Loucy (cell line): ENCODE measurements at regions not wholly inside any gene's neighbourhood (a gene's known extent, or its start where the extent isn't known, plus 50 kb on each side); places are given as distances from the start of the nearest gene placed in this dataset.

Experiments used
- H2AFZ ChIP-seq: fragments of 200-600 bp; sonication (generic); 2 replicates; pipeline ENCODE4 v1.6.0; 2016; ENCODE audit warnings: antibody characterized with exemption, mild to moderate bottlenecking, low read length, moderate library complexity
- H3F3A ChIP-seq: fragments of 200-600 bp; 2 replicates; pipeline ENCODE4 v1.6.0; 2016; ENCODE audit warnings: antibody characterized with exemption, low read depth, mild to moderate bottlenecking
- H3K27me3 ChIP-seq: fragments of 200-600 bp; sonication (generic); 2 replicates; pipeline ENCODE4 v1.6.1; 2014; ENCODE audit warnings: low read length, mild to moderate bottlenecking; ENCODE audit not compliant: insufficient read depth, poor library complexity, severe bottlenecking
- H3K36me3 ChIP-seq: fragments of 200-600 bp; sonication (generic); 2 replicates; pipeline ENCODE4 v1.6.1; 2016; ENCODE audit warnings: low read length; ENCODE audit not compliant: insufficient read depth
- H3K4me1 ChIP-seq: fragments of 200-600 bp; sonication (generic); 2 replicates; pipeline ENCODE4 v1.5.1; 2014; ENCODE audit warnings: low read length, mild to moderate bottlenecking; ENCODE audit not compliant: insufficient read depth, poor library complexity, severe bottlenecking
- H3K4me2 ChIP-seq: fragments of 200-600 bp; sonication (generic); 2 replicates; pipeline ENCODE4 v1.6.0; 2014; ENCODE audit warnings: antibody characterized with exemption, low read length, low read depth, mild to moderate bottlenecking; ENCODE audit not compliant: poor library complexity, severe bottlenecking
- H3K4me3 ChIP-seq: fragments of 200-600 bp; sonication (generic); 2 replicates; pipeline ENCODE4 v1.5.1; 2014; ENCODE audit warnings: low read length, mild to moderate bottlenecking, mixed read lengths; ENCODE audit not compliant: poor library complexity, severe bottlenecking
- H3K79me2 ChIP-seq: fragments of 200-600 bp; sonication (generic); 2 replicates; pipeline ENCODE4 v1.6.1; 2014; ENCODE audit warnings: low read length; ENCODE audit not compliant: insufficient read depth
- H3K9ac ChIP-seq: fragments of 200-600 bp; sonication (generic); 2 replicates; pipeline ENCODE4 v1.6.0; 2014; ENCODE audit warnings: mild to moderate bottlenecking, low read depth, low read length, moderate library complexity; ENCODE audit not compliant: poor library complexity, severe bottlenecking
- H3K9me2 ChIP-seq: fragments of 200-600 bp; sonication (generic); replicated peaks from 2 replicates; pipeline ENCODE4 v1.6.1; 2016; ENCODE audit warnings: low read depth, low read length, mixed read lengths
- H3K9me3 ChIP-seq: fragments of 200-600 bp; sonication (generic); 2 replicates; pipeline ENCODE4 v1.6.1; 2014; ENCODE audit warnings: mild to moderate bottlenecking, antibody characterized with exemption, low read length, low read depth; ENCODE audit not compliant: insufficient read depth
- H4K20me1 ChIP-seq: fragments of 200-600 bp; sonication (generic); 2 replicates; pipeline ENCODE4 v1.6.0; 2014; ENCODE audit warnings: antibody characterized with exemption, low read length, mild to moderate bottlenecking; ENCODE audit not compliant: insufficient read depth, poor library complexity, severe bottlenecking
- CTCF ChIP-seq: fragments of 200-600 bp; sonication (generic); conservative IDR thresholded peaks from 2 replicates; pipeline ENCODE4 v1.5.1; 2014; ENCODE audit warnings: mild to moderate bottlenecking, antibody characterized with exemption, low read length
- EZH2phosphoT487 ChIP-seq: fragments of 200-600 bp; IDR thresholded peaks from 2 replicates; pipeline ENCODE4 v1.6.1; 2018; ENCODE audit warnings: antibody characterized with exemption, mild to moderate bottlenecking, moderate library complexity, borderline replicate concordance

GRCh38 chr13:81021284-81021840 is 680.4 kb upstream of the SPRY2 start:
- Histone ChIP-seq H3K79me2 (no peaks in the 10 kb centered on the region), H2AFZ (no peak overlapping the region), H3K9me2 (no peaks in the 10 kb centered on the region), H3F3A (no peaks in the 10 kb centered on the region), H3K4me2 (no peak overlapping the region), H3K4me1 (no peaks in the 10 kb centered on the region), H3K27me3 (no peaks in the 10 kb centered on the region), H3K9ac (no peak overlapping the region), H3K36me3 (no peaks in the 10 kb centered on the region), H3K4me3 (no peak overlapping the region), H4K20me1 (no peaks in the 10 kb centered on the region), H3K9me3 (no peaks in the 10 kb centered on the region)
- no peak for TF ChIP-seq EZH2phosphoT487
- TF ChIP-seq CTCF = no peak

GRCh38 chr13:81020010-81020409 is 679.1 kb upstream of the SPRY2 start:
- TF ChIP-seq CTCF (no peak), EZH2phosphoT487 (no peak)
- H3K4me2 ChIP-seq = no peak overlapping the region
- H3K4me1 ChIP-seq = peaks cover 7% of the 10 kb centered on the region
- no peaks in the 10 kb centered on the region for H3F3A ChIP-seq
- no peaks in the 10 kb centered on the region for H3K9me2 ChIP-seq
- no peak overlapping the region for H3K4me3 ChIP-seq
- H3K9ac ChIP-seq = no peak overlapping the region
- no peaks in the 10 kb centered on the region for H3K27me3 ChIP-seq
- H3K36me3 ChIP-seq = no peaks in the 10 kb centered on the region
- no peak overlapping the region for H2AFZ ChIP-seq
- H3K9me3 ChIP-seq = no peaks in the 10 kb centered on the region
- no peaks in the 10 kb centered on the region for H3K79me2 ChIP-seq
- no peaks in the 10 kb centered on the region for H4K20me1 ChIP-seq

GRCh38 chr13:81018936-81019335 is 678.0 kb upstream of the SPRY2 start:
- Histone ChIP-seq H3K36me3 (no peaks in the 10 kb centered on the region), H3K27me3 (no peaks in the 10 kb centered on the region), H3F3A (no peaks in the 10 kb centered on the region), H3K9me2 (no peaks in the 10 kb centered on the region), H3K9ac (no peak overlapping the region), H2AFZ (no peak overlapping the region), H4K20me1 (no peaks in the 10 kb centered on the region), H3K79me2 (no peaks in the 10 kb centered on the region), H3K4me2 (no peak overlapping the region), H3K4me3 (no peak overlapping the region), H3K9me3 (no peaks in the 10 kb centered on the region), H3K4me1 (peaks cover 7% of the 10 kb centered on the region)
- TF ChIP-seq EZH2phosphoT487 = no peak
- no peak for TF ChIP-seq CTCF
